GM12878 (cell line): ENCODE measurements at regions not wholly inside any gene's neighbourhood (a gene's known extent, or its start where the extent isn't known, plus 50 kb on each side); places are given as distances from the start of the nearest gene placed in this dataset.

Source experiments
- ATAC-seq: fragments of 200-7000 bp; cut with Tn5 transposase; 3 replicates; pipeline ENCODE4 v1.9.1; 2020; ENCODE audit warnings: mild to moderate bottlenecking, moderate library complexity
- BruUV-seq: library from RNA; stranded (reverse); fragments of 400-500 nt; replicated peaks from 2 replicates; lab custom pipeline; 2021; lab: Mats Ljungman, UMichigan
- CTCF ChIA-PET: fragments of 300-600 bp; sonication (Branson Sonifier 250); formaldehyde crosslinking; extraction: SDS; loops from one replicate; lab custom pipeline; 2021; ENCODE audit warnings: inconsistent platforms; lab: Yijun Ruan, JAX
- POLR2A ChIA-PET: fragments of 350-600 bp; formaldehyde crosslinking; extraction: SDS; loops from one replicate; lab custom pipeline; 2021; ENCODE audit warnings: inconsistent platforms; lab: Charles Lee
- RAD21 ChIA-PET: fragments of 300-600 bp; sonication (Branson Sonifier 250); formaldehyde crosslinking; loops from one replicate; lab custom pipeline; 2023; ENCODE audit warnings: antibody characterized with exemption; ENCODE audit not compliant: unreplicated experiment; lab: Charles Lee
- SMC1A ChIA-PET: fragments of 300-600 bp; sonication (Branson Sonifier 250); formaldehyde crosslinking; loops from one replicate; lab custom pipeline; 2023; ENCODE audit not compliant: unreplicated experiment, uncharacterized antibody; lab: Charles Lee
- DNase-seq: peaks from one replicate; pipeline ENCODE4 v3.0.0-alpha.2; 2011; ENCODE audit warnings: low read depth, low spot score
- FAIRE-seq: peaks from 3 replicates; lab custom pipeline; 2011; peaks lifted over from hg19 to GRCh38; lab: Jason Lieb, UNC
- H2AFZ ChIP-seq: 2 replicates; pipeline ENCODE4 v1.6.0; 2011; ENCODE audit warnings: low read depth, low read length, control low read depth; ENCODE audit not compliant: control insufficient read depth
- H3K27ac ChIP-seq: 2 replicates; pipeline ENCODE4 v1.5.1; 2011; ENCODE audit warnings: control low read depth; ENCODE audit not compliant: control insufficient read depth, insufficient read depth
- H3K27me3 ChIP-seq, 2 experiments: replicated peaks in 1 of 2; 2 replicates each; pipeline versions ENCODE4 v1.6.0 to v1.6.1; 2011; ENCODE audit warnings: low read length in 1 of 2; ENCODE audit not compliant: control insufficient read depth in 2 of 2, insufficient read depth in 2 of 2
- H3K36me3 ChIP-seq, 2 experiments: 2 replicates each; pipeline ENCODE4 v1.5.1; 2011; ENCODE audit warnings: low read length in 1 of 2; ENCODE audit not compliant: control insufficient read depth in 2 of 2, insufficient read depth in 2 of 2
- H3K4me1 ChIP-seq: 2 replicates; pipeline ENCODE4 v1.6.1; 2011; ENCODE audit warnings: mild to moderate bottlenecking, low read length, moderate library complexity, mixed read lengths; ENCODE audit not compliant: control insufficient read depth, insufficient read depth
- H3K4me2 ChIP-seq: 2 replicates; pipeline ENCODE4 v1.6.0; 2011; ENCODE audit warnings: control low read depth; ENCODE audit not compliant: control insufficient read depth, insufficient read depth
- H3K4me3 ChIP-seq: fragments of 200-600 bp; sonication (generic); 2 replicates; pipeline ENCODE4 v1.5.1; 2016
- H3K79me2 ChIP-seq: 2 replicates; pipeline ENCODE4 v1.6.0; 2011; ENCODE audit warnings: low read length; ENCODE audit not compliant: control insufficient read depth, insufficient read depth
- H3K9ac ChIP-seq: 2 replicates; pipeline ENCODE4 v1.8.0; 2011; ENCODE audit warnings: low read length, control low read depth, mixed read lengths; ENCODE audit not compliant: control insufficient read depth, insufficient read depth
- H3K9me3 ChIP-seq: replicated peaks from 3 replicates; pipeline ENCODE4 v1.5.1; 2011; ENCODE audit warnings: mild to moderate bottlenecking, low read length; ENCODE audit not compliant: control insufficient read depth, insufficient read depth
- H4K20me1 ChIP-seq: 2 replicates; pipeline ENCODE4 v1.6.0; 2011; ENCODE audit not compliant: control insufficient read depth, insufficient read depth
- BACH1 ChIP-seq: fragments of 450-650 bp; IDR thresholded peaks from 2 replicates; pipeline ENCODE4 v1.6.1; 2017; ENCODE audit warnings: mild to moderate bottlenecking, borderline replicate concordance
- CTCF ChIP-seq, 3 experiments: IDR thresholded peaks in 2 of 3; conservative IDR thresholded peaks in 1 of 3; 2 replicates each; pipeline ENCODE4 v1.5.1; 2011; ENCODE audit warnings: low read depth in 3 of 3, low read length in 3 of 3, mild to moderate bottlenecking in 3 of 3, control low read depth in 2 of 3, moderate library complexity in 2 of 3, inconsistent platforms in 1 of 3, mixed read lengths in 1 of 3; ENCODE audit not compliant: control insufficient read depth in 2 of 3, insufficient read depth in 1 of 3; ENCODE audit errors: extremely low read depth in 1 of 3
- FOS ChIP-seq: IDR thresholded peaks from 3 replicates; pipeline ENCODE4 v1.6.1; 2011; ENCODE audit warnings: borderline replicate concordance; ENCODE audit not compliant: insufficient read length; ENCODE audit errors: extremely low read depth
- FOXM1 ChIP-seq: IDR thresholded peaks from 2 replicates; pipeline ENCODE4 v1.6.1; 2012; ENCODE audit warnings: low read depth, mild to moderate bottlenecking, inconsistent platforms, low read length, moderate library complexity
- IKZF1 ChIP-seq: fragments of 450-650 bp; conservative IDR thresholded peaks from 2 replicates; pipeline ENCODE4 v1.6.1; 2017; ENCODE audit warnings: antibody characterized with exemption, mild to moderate bottlenecking
- JUNB ChIP-seq: IDR thresholded peaks from 2 replicates; pipeline ENCODE4 v1.6.1; 2016; ENCODE audit warnings: antibody characterized with exemption, mild to moderate bottlenecking
- KLF5 ChIP-seq: fragments of 450-650 bp; IDR thresholded peaks from 2 replicates; pipeline ENCODE4 v1.6.1; 2014; ENCODE audit warnings: mild to moderate bottlenecking; ENCODE audit not compliant: partially characterized antibody
- SPI1 ChIP-seq: IDR thresholded peaks from 2 replicates; pipeline ENCODE4 v1.6.1; 2011; ENCODE audit warnings: low read depth, mild to moderate bottlenecking, low read length, moderate library complexity, borderline replicate concordance; ENCODE audit not compliant: insufficient read depth
- TAF1 ChIP-seq: IDR thresholded peaks from 2 replicates; pipeline ENCODE4 v1.6.1; 2011; ENCODE audit warnings: mild to moderate bottlenecking, low read depth, low read length, borderline replicate concordance
- USF1 ChIP-seq: IDR thresholded peaks from 2 replicates; pipeline ENCODE4 v1.6.1; 2011; ENCODE audit warnings: borderline replicate concordance, low read depth, mild to moderate bottlenecking, moderate library complexity, mixed read lengths, low read length; ENCODE audit not compliant: insufficient read depth; ENCODE audit errors: extremely low read length
- WRNIP1 ChIP-seq: IDR thresholded peaks from 2 replicates; pipeline ENCODE4 v1.6.1; 2011; ENCODE audit warnings: low read depth, low read length, improper control_type of control experiment, borderline replicate concordance
- YY1 ChIP-seq: IDR thresholded peaks from 2 replicates; pipeline ENCODE4 v1.6.1; 2011; ENCODE audit warnings: low read depth, mild to moderate bottlenecking, low read length
- ZBTB33 ChIP-seq: fragments of 450-650 bp; IDR thresholded peaks from 2 replicates; pipeline ENCODE4 v1.6.1; 2017; ENCODE audit warnings: mild to moderate bottlenecking
- ZBTB4 ChIP-seq: fragments of 450-650 bp; formaldehyde crosslinking; IDR thresholded peaks from 2 replicates; pipeline ENCODE4 v1.4.0; 2022; ENCODE audit warnings: mild to moderate bottlenecking, moderate library complexity
- ZSCAN29 ChIP-seq: fragments of 450-650 bp; IDR thresholded peaks from 2 replicates; pipeline ENCODE4 v1.6.1; 2017; ENCODE audit warnings: mild to moderate bottlenecking, moderate library complexity
- in situ Hi-C: fragments of 300-500 bp; cut with MboI; formaldehyde crosslinking; loops from 9 replicates; pipeline ENCODE4 v1.14.3; 2018; ENCODE audit warnings: mixed read lengths
- intact Hi-C: fragments of 100-400 bp; cut with micrococcal nuclease; formaldehyde crosslinking; loops from one replicate; pipeline ENCODE4 v1.14.2; 2022; ENCODE audit not compliant: unreplicated experiment

- TF ChIP-seq ZBTB4 (CRISPR knock-in tag) (no peak), TAF1 (no peak)
These were observed 413.5 kb upstream of the ZNF462 start (continued) for GRCh38 chr9:106449336-106449927.

GRCh38 chr9:106450549-106450948 is 412.4 kb upstream of the ZNF462 start:
- Histone ChIP-seq H3K27ac (no peak overlapping the region), H3K79me2 (no peaks in the 10 kb centered on the region), H3K36me3 (no peaks in the 10 kb centered on the region), H3K4me2 (no peak overlapping the region), H3K9ac (no peak overlapping the region), H3K9me3 (no peaks in the 10 kb centered on the region), H3K4me3 (no peak overlapping the region), H3K4me1 (no peaks in the 10 kb centered on the region), H2AFZ (no peak overlapping the region), H4K20me1 (no peaks in the 10 kb centered on the region), H3K27me3 (no peaks in the 10 kb centered on the region)
- POLR2A ChIA-PET = interaction anchor here (1.2 kb wide), 1 partner anchor 58 kb away, joined by 3 read pairs; no protein-coding TSS in a partner anchor
- SMC1A ChIA-PET = interaction anchor here (0.8 to 2.3 kb wide), 4 partner anchors 18 to 53 kb away, joined by 3 to 5 read pairs (median 3); no protein-coding TSS in a partner anchor
- intact Hi-C loops (no loop called here), in situ Hi-C loops (no loop called here)
- BruUV-seq = no TSS peak
- RAD21 ChIA-PET = no interaction called here
- DNase-seq (no peak), ATAC-seq (peak; percentile 12), FAIRE-seq (no peak)
- CTCF ChIA-PET = interaction anchor here (0.8 kb wide), 1 partner anchor 56 kb away, joined by 3 read pairs; no protein-coding TSS in a partner anchor
- TF ChIP-seq BACH1 = no peak
- TF ChIP-seq YY1 = no peak
- TF ChIP-seq FOS = no peak
- no peak for TF ChIP-seq ZSCAN29
- TF ChIP-seq ZBTB33 = no peak
- TF ChIP-seq USF1 = no peak
- no peak for TF ChIP-seq JUNB
- no peak for TF ChIP-seq SPI1
- no peak for TF ChIP-seq FOXM1
- no peak for TF ChIP-seq TAF1
- TF ChIP-seq CTCF (IDR thresholded peaks at IDR 0.05 in 2 of 3, conservative IDR thresholded peaks at IDR 0.05 in 1 of 3; ENCODE audit: control insufficient read depth in 2 of 3, extremely low read depth in 1 of 3, insufficient read depth in 1 of 3, low read depth in 3 of 3, low read length in 3 of 3) = no peak
- no peak for TF ChIP-seq KLF5
- TF ChIP-seq IKZF1 = no peak
- TF ChIP-seq WRNIP1 = no peak
